HG03135 (cell line): ENCODE measurements at regions not wholly inside any gene's neighbourhood (a gene's known extent, or its start where the extent isn't known, plus 50 kb on each side); places are given as distances from the start of the nearest gene placed in this dataset.

Source experiments
- ATAC-seq: cut with Tn5 transposase; IDR thresholded peaks from one replicate; pipeline ENCODE4 v1.9.1; 2021; ENCODE audit warnings: mild to moderate bottlenecking, moderate library complexity; ENCODE audit not compliant: unreplicated experiment

GRCh38 chr7:38002689-38003088, 82.2 kb downstream of the EPDR1 start:
- ATAC-seq = no peak

- ATAC-seq = no peak
Observed at GRCh38 chr7:38006559-38006958, 86.1 kb downstream of the EPDR1 start.

GRCh38 chr7:38007096-38007495, 86.7 kb downstream of the EPDR1 start:
- no peak for ATAC-seq

GRCh38 chr7:38013246-38013645, 92.8 kb downstream of the EPDR1 start:
- no peak for ATAC-seq

GRCh38 chr7:38016567-38016966, 96.1 kb downstream of the EPDR1 start:
- no peak for ATAC-seq

- ATAC-seq = no peak
Observed at GRCh38 chr7:38017320-38017719, 96.9 kb downstream of the EPDR1 start.

GRCh38 chr7:38020121-38020785, 99.8 kb downstream of the EPDR1 start:
- ATAC-seq = no peak

- no peak for ATAC-seq
Observed at GRCh38 chr7:38021892-38022291, 101.5 kb downstream of the EPDR1 start.

- no peak for ATAC-seq
Observed at GRCh38 chr7:38025815-38026214, 105.4 kb downstream of the EPDR1 start.

- ATAC-seq = no peak
Observed at GRCh38 chr7:38027884-38028455, 107.5 kb downstream of the EPDR1 start.

- ATAC-seq = no peak
Observed at GRCh38 chr7:38034062-38034908, 113.8 kb downstream of the EPDR1 start.

- ATAC-seq = no peak
Observed at GRCh38 chr7:38040831-38041230, 120.4 kb downstream of the EPDR1 start.

- no peak for ATAC-seq
Observed at GRCh38 chr7:38049679-38050078, 128.4 kb upstream of the STARD3NL start.

GRCh38 chr7:38051311-38051710, 126.7 kb upstream of the STARD3NL start:
- no peak for ATAC-seq

- ATAC-seq = no peak
Observed at GRCh38 chr7:38051786-38052185, 126.3 kb upstream of the STARD3NL start.

- ATAC-seq = no peak
Observed at GRCh38 chr7:38052786-38053185, 125.3 kb upstream of the STARD3NL start.

- ATAC-seq = no peak
Observed at GRCh38 chr7:38054199-38054598, 123.8 kb upstream of the STARD3NL start.

GRCh38 chr7:38057829-38058228, 120.2 kb upstream of the STARD3NL start:
- ATAC-seq = no peak

GRCh38 chr7:38060116-38060515, 117.9 kb upstream of the STARD3NL start:
- ATAC-seq = no peak

- no peak for ATAC-seq
Observed at GRCh38 chr7:38060637-38061036, 117.4 kb upstream of the STARD3NL start.

GRCh38 chr7:38066391-38066790, 111.7 kb upstream of the STARD3NL start:
- ATAC-seq = no peak

- no peak for ATAC-seq
Observed at GRCh38 chr7:38068461-38068860, 109.6 kb upstream of the STARD3NL start.
